ENCODE measurements at regions not wholly inside any gene's neighbourhood (a gene's known extent, or its start where the extent isn't known, plus 50 kb on each side); places are given as distances from the start of the nearest gene placed in this dataset.

- DNase-seq (no peak), ATAC-seq (ENCODE audit: low read depth) (no peak)
- H3K36me3 Mint-ChIP-seq (ENCODE audit: low read depth): no peaks in the 10 kb centered on the region
- H3K27ac Mint-ChIP-seq: no peak overlapping the region
- ChIA-PET POLR2A (no interaction called here), CTCF (no interaction called here)
- intact Hi-C loops (cut with micrococcal nuclease): no loop called here
- TF ChIP-seq CTCF (IDR thresholded peaks at IDR 0.05): no peak
- H3K4me1 Mint-ChIP-seq: no peaks in the 10 kb centered on the region
- H3K4me3 Mint-ChIP-seq: no peak overlapping the region
- H3K9me3 Mint-ChIP-seq: no peaks in the 10 kb centered on the region
- no peaks in the 10 kb centered on the region for H3K27me3 Mint-ChIP-seq
Observed at GRCh38 chr4:71254451-71255012, 84.3 kb upstream of the SLC4A4 start.

GRCh38 chr4:71255976-71256375, 82.8 kb upstream of the SLC4A4 start:
- Mint-ChIP-seq H3K27ac (no peak overlapping the region), H3K27me3 (peaks cover 2% of the 10 kb centered on the region), H3K4me1 (peaks cover 5% of the 10 kb centered on the region), H3K4me3 (no peak overlapping the region), H3K36me3 (ENCODE audit: low read depth) (no peaks in the 10 kb centered on the region), H3K9me3 (no peaks in the 10 kb centered on the region)
- ChIA-PET POLR2A (no interaction called here), CTCF (no interaction called here)
- no peak for TF ChIP-seq CTCF (IDR thresholded peaks at IDR 0.05)
- intact Hi-C loops (cut with micrococcal nuclease): no loop called here
- DNase-seq: no peak
- no peak for ATAC-seq (ENCODE audit: low read depth)

- POLR2A ChIA-PET: no interaction called here
- DNase-seq (no peak), ATAC-seq (ENCODE audit: low read depth) (no peak)
- peaks cover 9% of the 10 kb centered on the region for H3K4me1 Mint-ChIP-seq
- CTCF ChIA-PET: no interaction called here
- H3K27me3 Mint-ChIP-seq: peaks cover 3% of the 10 kb centered on the region
- H3K36me3 Mint-ChIP-seq (ENCODE audit: low read depth): no peaks in the 10 kb centered on the region
- H3K27ac Mint-ChIP-seq: no peak overlapping the region
- H3K9me3 Mint-ChIP-seq: no peaks in the 10 kb centered on the region
- H3K4me3 Mint-ChIP-seq: no peak overlapping the region
- intact Hi-C loops (cut with micrococcal nuclease): no loop called here
- no peak for TF ChIP-seq CTCF (IDR thresholded peaks at IDR 0.05)
Observed at GRCh38 chr4:71257761-71258160, 81.1 kb upstream of the SLC4A4 start.

GRCh38 chr4:71258323-71258722, 80.5 kb upstream of the SLC4A4 start:
- H3K27me3 Mint-ChIP-seq: peaks cover 3% of the 10 kb centered on the region
- ChIA-PET CTCF (no interaction called here), POLR2A (no interaction called here)
- no peak for TF ChIP-seq CTCF (IDR thresholded peaks at IDR 0.05)
- intact Hi-C loops (cut with micrococcal nuclease): no loop called here
- H3K9me3 Mint-ChIP-seq: no peaks in the 10 kb centered on the region
- H3K36me3 Mint-ChIP-seq (ENCODE audit: low read depth): no peaks in the 10 kb centered on the region
- no peak overlapping the region for H3K27ac Mint-ChIP-seq
- no peak overlapping the region for H3K4me3 Mint-ChIP-seq
- ATAC-seq (ENCODE audit: low read depth): no peak
- H3K4me1 Mint-ChIP-seq: peaks cover 9% of the 10 kb centered on the region
- DNase-seq: no peak

GRCh38 chr4:71259280-71259679, 79.5 kb upstream of the SLC4A4 start:
- Mint-ChIP-seq H3K36me3 (ENCODE audit: low read depth) (no peaks in the 10 kb centered on the region), H3K9me3 (no peaks in the 10 kb centered on the region), H3K4me3 (no peak overlapping the region), H3K27ac (no peak overlapping the region), H3K27me3 (peaks cover 3% of the 10 kb centered on the region), H3K4me1 (peaks cover 9% of the 10 kb centered on the region)
- no peak for ATAC-seq (ENCODE audit: low read depth)
- ChIA-PET POLR2A (no interaction called here), CTCF (no interaction called here)
- TF ChIP-seq CTCF (IDR thresholded peaks at IDR 0.05): no peak
- DNase-seq: no peak
- intact Hi-C loops (cut with micrococcal nuclease): no loop called here
